NCI-H2029 (cell line): ENCODE measurements at regions not wholly inside any gene's neighbourhood (a gene's known extent, or its start where the extent isn't known, plus 50 kb on each side); places are given as distances from the start of the nearest gene placed in this dataset.

Experiments used
- DNase-seq: peaks from one replicate; lab custom pipeline; 2025; lab: John Stamatoyannopoulos, UW

DNA sequence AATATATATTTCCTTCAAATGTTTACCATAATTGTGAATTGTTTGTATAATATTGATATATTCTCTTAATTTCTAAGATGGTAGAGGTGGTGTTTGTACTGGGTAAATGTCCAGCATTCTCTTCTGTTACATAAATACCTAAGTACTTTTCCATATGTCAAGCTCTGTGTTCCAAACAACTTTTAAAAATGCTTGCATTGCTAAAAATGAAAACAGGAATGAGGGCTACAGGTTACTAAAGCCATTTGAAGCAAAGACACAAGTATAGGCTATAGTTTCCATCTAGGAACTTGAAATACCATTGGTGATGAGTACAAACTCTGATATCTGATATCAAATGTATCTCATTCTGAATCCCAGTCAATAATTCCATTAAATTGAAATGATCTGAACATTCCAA lies 233.6 kb upstream of the SORCS1 start:
- no peak for DNase-seq

DNA sequence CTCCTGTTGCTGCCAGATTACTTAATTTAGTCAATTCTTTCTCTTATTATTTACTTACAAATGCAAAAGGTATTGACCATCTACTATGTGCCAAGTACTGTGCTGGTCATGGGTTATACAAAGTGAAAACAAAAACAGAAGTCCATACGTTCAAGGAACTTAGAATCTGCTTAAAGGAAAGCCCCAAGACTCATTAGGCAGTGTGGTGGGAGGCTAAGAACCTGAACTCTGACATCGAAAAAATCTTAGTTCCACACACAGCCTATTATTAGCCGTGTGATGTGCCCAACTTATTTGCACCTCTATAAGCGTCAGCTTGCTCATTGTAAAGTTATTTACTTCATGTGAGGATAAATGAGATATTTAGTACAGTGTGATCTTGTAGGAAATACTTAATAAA lies 227.4 kb upstream of the SORCS1 start:
- DNase-seq = no peak

DNA sequence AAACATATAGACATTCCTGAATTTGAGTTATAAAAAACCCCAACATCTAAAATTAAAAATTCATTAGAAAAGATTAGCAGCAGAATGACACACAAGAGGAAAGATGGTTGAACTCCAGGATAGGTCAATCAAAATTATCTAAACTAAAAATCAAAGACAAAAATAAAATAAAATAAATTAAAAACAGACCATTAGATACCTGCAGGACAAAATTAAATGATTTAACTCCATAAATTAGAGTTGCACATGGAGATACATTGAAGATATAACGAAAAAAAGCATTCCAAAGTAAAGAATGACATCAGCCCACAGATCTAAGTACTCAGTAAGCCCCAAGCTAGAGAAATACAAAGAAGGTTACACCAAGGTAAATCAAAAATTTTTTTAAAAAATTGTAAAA lies 226.1 kb upstream of the SORCS1 start:
- DNase-seq = no peak

DNA sequence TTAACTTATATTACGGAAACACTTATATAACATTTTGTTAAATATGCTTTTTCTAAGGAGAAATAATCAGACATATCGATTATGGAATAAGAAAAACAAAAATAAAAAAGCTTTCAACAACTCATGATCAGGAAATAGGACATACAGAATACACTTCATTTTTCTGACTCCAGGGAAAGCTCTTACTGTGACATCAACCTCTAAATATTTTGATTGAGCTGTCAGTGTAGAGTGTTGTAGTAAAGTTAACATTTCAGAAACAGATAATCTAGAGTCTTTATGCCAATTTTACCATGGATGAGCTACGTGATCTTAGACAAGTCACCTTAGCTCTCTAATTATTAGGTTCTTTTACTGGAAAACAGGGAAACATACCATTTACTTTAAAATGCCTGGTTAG lies 218.9 kb upstream of the SORCS1 start:
- no peak for DNase-seq

DNA sequence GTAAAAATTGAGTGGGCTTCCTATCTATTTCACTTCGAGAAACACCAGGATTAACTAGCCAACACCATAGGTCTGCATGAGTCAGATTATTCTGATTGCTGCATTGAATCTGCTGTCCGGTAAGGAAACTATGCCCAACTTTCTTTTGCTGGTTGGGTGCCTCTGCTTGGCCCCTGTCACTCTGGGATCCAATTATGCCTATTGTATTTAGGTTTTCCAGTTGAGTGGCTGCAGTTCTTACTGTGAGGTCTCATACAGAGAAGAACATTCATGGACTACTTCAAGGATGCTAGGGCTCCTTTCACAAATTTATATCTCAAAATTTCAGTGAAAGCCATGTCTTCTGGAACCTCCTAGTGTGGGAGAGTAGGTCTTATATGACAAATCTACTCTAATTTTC lies 215.1 kb upstream of the SORCS1 start:
- no peak for DNase-seq

DNA sequence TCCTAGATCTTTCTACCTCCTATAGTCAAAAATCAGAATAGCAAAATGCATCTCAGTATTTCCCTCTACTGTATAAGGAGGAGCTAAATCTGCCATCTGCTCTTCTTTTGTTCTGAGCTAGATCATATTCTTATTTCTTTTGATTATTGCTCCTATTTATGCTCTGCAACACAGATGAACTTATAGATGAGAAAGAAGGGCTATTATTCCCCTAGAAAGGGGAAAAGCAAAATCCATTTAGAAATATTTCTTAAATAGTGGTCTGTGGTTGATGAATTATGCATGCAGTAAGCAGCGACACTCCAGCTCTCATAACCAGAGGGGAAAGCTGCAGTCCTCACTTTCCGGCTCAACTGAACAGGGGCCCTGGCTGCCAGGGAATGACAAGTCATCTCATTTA lies 207.3 kb upstream of the SORCS1 start:
- no peak for DNase-seq

DNA sequence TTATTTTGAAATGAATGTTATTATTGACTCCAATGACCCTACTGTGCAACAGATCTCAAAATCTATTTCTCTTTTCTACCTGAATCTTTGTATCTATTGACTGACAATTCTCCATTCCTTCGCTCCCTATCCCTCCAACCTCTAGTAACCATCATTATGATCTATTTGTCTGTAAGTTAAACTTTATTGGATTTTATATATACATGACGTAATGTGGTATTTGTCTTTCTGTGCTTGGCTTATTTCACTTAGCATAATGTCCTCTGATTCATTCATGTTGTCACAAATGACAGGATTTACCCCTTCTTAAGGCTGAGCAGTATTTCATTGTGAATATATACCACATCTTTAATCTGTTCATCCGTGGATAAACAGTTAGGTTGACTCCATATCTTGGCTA lies 200.4 kb upstream of the SORCS1 start:
- DNase-seq = no peak

DNA sequence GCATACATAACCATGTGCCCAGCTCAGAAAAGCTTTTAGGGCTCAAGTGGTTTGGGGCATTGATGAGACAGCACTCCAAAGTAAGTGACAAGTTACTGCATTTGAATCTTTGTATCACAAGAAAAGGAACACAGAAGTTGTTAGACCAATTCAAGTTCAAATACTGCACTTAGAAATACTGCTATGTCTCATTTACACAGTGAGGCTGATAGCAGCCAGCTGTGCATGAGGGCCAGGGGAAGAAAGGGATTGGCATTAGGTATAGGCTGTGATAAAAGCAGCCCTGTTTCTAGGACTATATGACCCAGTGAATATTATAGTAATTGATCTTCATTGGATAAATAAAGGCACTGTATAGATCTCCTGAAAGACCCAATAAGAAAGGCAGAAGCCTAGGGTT lies 197.8 kb upstream of the SORCS1 start:
- no peak for DNase-seq

DNA sequence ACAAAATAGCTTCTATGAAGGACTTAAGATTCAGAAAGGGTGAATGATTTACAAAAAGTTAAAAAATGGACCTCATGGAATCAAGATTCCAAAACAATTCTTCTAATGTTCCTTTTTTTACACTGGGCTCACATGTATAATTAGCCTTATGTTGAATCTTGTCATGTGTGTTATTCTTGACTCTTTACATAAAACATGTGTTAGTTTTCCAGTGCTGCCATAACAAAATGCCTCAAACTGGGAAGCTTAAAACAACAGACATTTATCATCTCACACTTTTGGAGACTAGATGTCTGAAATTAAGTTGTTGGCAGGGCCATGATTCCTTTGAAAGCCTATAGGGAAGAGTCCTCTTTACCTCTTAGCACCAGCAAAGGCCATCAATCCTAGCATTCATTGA lies 192.5 kb upstream of the SORCS1 start:
- no peak for DNase-seq

DNA sequence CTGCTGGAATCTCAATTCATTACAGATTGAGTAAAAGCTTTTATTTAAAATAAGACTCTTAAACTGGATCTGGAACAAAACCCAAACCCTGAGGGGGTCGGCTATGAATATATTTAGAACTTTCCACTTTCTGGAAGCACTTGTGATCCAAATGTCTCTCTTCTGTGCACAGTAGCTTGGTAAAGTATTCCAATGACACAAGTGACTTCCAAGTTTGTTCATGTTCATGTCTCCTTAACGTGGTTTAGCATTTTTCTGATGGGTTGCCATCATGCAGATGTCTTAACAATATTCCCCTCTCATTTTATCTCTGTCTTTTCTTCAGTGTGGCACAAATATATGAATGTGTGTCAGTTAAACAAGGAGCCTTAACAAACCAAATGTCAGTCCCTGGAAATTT lies 191.9 kb upstream of the SORCS1 start:
- no peak for DNase-seq

DNA sequence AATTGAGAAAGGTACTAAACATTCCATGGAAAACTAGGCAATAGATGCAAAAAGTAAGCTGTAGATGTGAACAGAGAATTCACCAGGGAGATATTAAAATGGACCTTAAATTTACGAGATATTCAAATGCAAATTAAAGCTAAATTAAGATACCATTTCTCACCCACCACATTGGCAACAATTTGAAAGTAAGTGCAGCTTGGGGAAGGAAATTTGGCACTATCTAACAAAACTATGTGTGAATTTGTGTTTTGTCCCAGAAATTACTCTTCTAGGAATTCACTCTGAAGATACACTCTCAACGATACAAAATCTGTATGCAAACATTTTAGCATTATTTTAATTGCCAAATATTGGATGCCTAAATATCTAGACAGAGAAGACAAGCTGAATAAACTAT lies 178.2 kb upstream of the SORCS1 start:
- DNase-seq = no peak

DNA sequence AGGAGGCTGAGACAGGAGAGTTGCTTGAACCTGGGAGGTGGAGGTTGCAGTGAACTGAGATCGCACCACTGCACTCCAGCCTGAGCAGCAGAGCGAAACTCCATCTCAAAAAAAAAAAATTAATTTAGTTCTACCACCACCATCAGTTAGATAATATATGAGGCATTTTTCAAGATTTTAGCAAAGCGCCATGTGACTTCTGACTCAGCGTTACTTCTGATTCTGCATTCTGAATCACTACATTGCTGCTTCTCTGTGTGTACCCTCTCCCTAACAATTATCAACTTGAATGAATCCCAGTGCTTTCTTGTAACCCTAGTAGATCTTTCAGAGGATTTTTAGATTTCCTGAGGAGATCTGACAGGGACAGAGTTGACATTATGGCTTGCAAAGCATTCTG lies 176.8 kb upstream of the SORCS1 start:
- no peak for DNase-seq

DNA sequence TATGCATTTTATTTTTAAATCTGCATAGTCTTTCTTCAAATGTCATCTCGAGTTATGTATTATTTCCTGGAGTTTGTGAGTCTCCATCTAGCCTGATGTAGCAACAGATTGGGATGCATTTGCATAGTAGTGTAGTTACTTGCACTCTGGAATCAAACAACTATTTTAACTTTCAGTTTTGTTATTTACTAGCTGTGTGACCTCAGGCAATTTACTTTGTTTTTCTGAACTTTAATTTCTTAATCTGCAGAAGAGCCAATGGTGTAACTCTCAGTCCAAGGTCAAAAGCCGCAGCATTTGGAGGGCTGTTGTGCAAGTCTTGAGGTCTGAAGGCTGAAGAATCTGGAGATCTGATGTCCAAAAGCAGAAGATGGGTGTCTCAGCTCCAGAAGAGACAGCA lies 175.8 kb upstream of the SORCS1 start:
- DNase-seq = no peak

DNA sequence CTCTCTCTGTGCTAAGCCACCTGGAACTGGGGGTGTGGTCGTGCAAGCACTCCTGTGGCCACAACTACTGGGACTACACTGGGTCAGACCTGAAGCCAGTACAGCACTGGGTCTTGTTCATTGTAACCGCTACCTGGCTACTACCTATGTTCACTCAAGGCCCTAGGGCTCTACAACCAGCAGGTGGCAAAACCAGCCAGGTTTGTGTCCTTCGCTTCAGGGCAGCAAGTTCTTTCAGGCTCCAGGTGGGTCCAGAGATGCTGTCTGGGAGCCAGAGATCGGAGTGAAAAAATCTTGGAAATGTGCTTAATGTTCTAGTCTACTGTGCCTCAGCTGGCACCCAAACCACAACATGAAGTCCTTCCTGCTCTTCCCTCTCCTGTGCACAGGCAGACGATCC lies 171.6 kb upstream of the SORCS1 start:
- DNase-seq = no peak

DNA sequence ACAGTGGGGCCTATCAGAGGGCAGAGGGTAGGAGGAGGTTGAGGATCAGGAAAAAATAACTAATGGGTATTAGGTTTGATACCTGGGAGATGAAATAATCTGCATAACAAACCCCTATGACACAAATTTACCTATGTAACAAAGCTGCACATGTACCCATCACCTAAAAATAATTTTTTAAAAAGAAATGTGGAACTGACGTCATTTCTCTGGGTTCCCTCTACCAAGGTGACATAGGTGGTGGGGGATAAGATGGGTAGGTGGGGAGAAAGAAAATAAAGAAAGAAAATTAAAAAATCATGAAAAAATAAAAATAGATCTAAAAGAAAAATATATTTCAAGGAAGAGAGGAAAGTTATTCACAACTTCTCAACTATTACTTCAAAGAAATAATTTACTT lies 153.1 kb upstream of the SORCS1 start:
- DNase-seq = no peak

DNA sequence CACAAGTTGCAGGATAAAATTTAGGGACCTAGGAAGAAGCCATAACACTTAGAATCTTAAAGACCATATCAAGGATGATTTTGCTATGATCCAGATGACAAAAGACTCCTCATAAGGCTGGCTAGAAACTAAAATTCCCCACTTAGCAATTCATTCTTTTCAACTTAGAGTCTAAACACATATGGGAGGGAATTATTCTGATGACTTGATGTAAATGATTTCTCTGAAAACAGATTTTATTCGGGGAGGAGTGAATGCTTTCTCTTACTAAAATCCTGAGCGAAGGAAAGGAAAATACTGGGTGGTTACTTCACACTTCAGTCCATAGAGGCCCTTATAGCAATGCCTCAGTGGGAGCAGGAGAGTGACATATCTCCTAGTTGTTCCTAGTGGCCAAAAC lies 138.7 kb upstream of the SORCS1 start:
- DNase-seq = no peak

DNA sequence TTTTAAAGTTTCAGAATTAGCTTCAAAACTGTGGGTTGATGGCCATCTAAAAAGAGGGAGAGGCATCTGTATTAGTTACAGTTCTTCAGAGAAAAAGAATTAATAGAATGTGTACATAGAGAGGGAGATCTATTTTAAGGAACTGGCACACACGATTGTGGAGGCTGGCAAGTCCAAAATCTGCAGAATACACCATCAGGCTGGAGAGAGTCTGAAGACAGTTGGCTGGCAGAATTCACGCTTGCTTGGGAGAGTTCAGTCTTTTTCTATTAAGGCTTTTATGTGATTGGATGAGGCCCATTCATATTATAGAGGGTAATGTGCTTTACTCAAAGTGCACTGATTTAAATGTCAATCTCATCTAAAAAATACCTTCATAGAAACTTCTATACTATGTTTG lies 135.1 kb upstream of the SORCS1 start:
- DNase-seq = no peak

DNA sequence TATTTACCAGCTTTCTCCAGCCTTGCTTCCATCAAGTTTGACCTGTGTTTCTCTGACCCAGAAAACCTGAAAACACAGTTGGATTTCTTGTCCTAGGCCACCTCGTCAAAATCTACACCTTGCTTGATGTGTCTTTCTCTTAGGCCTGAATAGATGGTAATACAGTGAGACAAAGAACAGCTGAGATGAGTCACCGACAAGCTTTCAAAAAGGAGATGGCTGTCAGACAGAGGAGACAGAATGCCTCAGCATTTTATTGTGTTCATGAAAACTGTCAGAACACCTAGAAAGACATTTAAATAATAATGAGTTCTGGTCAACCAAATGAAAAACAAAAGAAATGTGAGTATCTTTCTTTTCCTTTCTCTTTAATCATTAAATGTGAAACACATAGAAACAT lies 119.7 kb upstream of the SORCS1 start:
- DNase-seq = no peak

DNA sequence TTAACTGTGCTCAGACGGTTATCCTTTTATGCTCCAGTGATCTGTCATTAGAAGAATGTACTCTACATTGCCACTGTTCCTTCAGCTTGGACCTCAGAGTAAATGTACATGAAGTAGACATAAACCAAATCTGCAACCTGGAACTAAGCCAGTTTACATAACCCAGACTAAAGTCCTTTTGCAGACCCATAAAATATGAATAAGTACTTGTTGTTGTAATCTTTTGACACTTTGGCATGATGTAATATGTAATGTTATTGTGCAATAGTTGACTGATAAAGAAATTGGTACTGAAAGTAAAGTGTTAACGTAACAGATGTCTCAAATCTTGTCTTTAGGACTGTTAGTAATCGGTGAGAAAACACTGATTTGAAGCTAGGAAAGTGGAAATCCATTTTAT lies 115.8 kb upstream of the SORCS1 start:
- DNase-seq = no peak

DNA sequence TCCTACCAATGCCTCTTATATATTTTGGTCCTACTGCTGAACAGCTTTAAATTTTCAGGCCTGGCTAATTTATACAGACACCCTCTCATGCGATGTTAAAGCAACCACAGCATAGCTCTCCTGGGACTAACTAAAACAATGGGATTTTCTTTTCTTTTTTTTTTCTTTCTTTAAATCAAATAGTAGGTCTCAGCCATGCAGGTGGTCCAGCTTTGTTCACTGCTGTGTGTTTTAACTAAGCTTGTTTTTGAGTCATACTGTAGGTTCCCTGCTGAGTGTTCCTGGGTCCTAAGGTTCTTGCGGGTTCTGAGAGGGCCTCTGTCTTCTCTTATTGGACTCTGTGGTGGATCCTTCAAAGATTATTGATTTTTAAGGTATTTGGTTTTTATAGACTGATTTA lies 113.1 kb upstream of the SORCS1 start:
- DNase-seq = no peak

DNA sequence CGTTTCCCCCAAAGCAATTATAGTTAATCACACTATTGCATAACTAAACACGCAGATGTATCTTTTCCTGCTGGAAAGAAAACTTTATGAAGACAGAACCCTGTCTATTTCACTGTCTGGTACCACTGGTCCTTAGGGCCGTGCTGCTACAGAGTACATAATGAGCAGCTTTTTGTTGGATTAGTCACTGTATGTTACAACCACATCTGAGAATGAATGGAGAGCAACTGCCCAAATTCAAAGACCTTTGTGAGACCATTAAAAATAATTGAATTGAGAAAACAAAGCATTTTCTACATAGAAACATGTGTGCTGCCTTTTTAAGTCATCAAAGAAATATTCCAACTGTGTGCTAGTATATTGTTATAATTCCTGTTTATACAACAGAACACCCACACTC lies 111.3 kb upstream of the SORCS1 start:
- no peak for DNase-seq

DNA sequence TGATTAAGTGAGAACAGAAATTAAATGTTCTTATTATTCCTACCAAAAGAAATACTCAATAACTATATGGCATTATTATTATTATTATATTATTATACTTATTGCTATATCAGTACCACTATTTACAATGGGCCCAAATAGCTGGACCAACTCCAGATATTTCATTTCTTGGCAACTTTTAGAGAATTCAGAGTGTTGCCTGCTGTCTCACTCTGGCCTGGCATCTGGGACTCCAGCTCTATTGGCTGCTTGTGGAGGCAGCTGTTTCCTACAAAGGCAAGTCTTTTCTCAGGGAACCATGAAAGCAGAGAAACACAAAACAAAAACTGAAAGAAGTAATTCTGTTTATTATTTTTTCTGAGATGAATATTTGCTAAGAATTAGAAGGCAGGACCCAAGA lies 105.1 kb upstream of the SORCS1 start:
- DNase-seq = no peak

DNA sequence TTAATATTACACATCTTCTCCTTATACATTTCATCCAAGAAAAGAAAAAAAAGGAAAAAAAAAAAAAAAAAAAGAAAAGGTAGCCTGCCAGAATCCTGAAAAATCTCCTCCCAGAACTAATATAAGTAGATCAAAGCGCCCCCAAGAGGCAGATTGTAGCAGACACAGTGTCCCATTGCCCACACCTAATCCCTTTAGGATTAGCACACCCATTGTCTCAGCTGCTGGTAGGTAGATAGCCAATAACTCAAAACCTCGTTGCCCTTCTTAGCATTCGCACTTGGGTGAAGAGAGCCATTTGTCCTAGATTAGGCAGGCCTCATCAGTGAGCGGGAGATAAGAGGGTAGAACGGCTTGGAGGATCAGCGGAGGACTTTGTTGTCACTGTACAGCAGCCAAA lies 100.2 kb upstream of the SORCS1 start:
- DNase-seq = no peak

DNA sequence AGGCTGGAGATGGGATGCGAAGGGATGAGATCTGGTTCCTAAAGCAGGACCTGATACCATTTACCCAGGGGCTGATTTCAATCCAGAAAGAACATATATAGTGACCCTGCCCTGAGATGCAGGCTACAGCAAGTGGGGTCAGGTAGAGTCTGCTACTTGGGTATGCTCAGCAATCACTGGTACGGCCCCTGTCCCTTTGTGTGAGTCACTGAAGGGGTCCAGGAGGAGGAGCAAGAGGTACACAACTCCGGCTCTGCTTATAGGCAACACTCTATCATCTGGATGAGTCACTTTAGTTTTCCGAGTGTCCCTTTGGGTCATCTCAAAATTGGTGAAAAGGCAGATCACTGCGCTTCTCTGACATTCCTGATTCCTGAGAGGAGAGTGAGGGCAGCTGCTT lies 79.6 kb upstream of the SORCS1 start:
- no peak for DNase-seq

DNA sequence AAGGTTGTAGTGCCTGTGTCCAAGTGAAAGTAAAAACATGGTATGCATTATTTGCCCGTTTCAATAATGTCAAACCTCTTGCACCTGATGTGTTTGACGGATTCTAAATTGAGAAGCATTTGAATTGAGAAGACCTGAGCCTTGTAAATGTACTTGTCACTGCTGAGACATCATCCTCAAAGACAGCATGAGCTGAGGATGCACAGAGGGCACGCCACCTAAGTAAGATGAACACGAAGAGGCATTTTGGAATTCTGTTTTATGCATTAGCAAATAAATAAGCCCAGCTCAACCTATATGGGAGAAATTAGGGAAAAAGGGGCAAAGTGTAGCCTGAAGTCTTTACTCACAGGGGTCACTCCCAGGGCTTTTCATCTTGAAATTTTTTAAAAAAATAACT lies 73.8 kb upstream of the SORCS1 start:
- DNase-seq = no peak

DNA sequence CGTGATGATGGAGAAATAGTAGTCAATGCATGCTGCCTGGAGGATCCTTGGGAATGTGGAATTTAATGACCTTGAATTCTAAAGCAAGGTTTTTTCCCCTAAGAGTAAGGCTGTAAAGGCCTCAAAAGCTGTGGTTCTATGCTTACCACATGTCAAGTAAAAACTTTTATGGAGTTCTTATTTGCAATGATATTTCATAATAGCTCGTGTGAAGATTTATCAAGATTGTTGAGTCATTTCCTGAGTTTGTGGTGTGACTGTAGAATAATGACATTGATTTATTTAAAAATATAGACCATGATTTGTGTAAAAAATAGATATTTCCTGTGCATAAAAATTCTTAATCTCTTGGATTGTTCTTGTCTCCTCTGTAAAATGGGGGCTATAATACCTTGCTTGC lies 67.5 kb upstream of the SORCS1 start:
- DNase-seq = no peak
